ENCODE measurements at regions not wholly inside any gene's neighbourhood (a gene's known extent, or its start where the extent isn't known, plus 50 kb on each side); places are given as distances from the start of the nearest gene placed in this dataset.

DNA sequence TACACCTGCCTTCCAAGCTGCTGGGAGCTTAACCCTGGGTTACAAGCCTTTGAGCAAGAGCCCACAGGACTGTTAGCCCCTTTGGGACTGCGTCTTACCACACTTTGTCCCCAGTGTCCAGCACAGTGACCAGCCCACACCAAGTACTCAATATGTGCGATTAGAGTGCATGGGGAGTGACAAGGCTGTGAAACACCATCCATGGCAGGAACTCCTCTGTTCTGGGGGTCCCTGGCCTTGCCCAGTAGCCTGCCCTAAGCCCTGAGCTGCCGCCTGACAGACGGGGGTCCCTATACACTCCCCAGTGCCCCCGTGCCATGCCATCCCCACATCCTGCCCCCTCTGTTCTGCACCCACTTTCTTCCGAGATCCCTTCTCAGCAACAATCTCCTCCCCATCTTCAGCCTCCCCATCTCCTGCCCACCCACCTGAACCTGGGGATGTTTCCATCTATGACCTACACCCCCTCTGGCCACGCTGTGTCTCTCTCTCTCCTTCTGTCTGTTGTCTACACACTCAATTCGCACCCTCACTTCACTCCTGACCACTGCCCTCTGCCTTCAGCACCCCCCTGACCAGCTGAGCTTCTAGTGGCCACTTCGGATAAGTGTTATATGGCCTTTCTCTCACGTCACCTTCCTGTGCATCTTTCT lies 112.9 kb upstream of the SMURF2 start:
- H3K4me1 ChIP-seq (replicated peaks), result peaks cover 13% of the 10 kb centered on the region
- TF ChIP-seq POLR2AphosphoS5 (IDR thresholded peaks at IDR 0.05) (no peak), POLR2A (IDR thresholded peaks at IDR 0.05) (no peak)
- TF ChIP-seq, protein P1, sequence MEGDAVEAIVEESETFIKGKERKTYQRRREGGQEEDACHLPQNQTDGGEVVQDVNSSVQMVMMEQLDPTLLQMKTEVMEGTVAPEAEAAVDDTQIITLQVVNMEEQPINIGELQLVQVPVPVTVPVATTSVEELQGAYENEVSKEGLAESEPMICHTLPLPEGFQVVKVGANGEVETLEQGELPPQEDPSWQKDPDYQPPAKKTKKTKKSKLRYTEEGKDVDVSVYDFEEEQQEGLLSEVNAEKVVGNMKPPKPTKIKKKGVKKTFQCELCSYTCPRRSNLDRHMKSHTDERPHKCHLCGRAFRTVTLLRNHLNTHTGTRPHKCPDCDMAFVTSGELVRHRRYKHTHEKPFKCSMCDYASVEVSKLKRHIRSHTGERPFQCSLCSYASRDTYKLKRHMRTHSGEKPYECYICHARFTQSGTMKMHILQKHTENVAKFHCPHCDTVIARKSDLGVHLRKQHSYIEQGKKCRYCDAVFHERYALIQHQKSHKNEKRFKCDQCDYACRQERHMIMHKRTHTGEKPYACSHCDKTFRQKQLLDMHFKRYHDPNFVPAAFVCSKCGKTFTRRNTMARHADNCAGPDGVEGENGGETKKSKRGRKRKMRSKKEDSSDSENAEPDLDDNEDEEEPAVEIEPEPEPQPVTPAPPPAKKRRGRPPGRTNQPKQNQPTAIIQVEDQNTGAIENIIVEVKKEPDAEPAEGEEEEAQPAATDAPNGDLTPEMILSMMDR (IDR thresholded peaks at IDR 0.05), result no peak
- H3K9me3 ChIP-seq, result no peaks in the 10 kb centered on the region
- 92% methylated on average over 10 of the region's 10 CpGs for WGBS
- no peaks in the 10 kb centered on the region for H3K27me3 ChIP-seq (replicated peaks; ENCODE audit: insufficient read depth)
- no peaks in the 10 kb centered on the region for H3K36me3 ChIP-seq
- H3K4me3 ChIP-seq, result no peak overlapping the region
- DNase-seq (ENCODE audit: low spot score), result no peak
- intact Hi-C loops (cut with DNase I), result no loop called here
- H3K27ac ChIP-seq, result peak overlapping the region in 1 of 2 donors; percentile 71

DNA sequence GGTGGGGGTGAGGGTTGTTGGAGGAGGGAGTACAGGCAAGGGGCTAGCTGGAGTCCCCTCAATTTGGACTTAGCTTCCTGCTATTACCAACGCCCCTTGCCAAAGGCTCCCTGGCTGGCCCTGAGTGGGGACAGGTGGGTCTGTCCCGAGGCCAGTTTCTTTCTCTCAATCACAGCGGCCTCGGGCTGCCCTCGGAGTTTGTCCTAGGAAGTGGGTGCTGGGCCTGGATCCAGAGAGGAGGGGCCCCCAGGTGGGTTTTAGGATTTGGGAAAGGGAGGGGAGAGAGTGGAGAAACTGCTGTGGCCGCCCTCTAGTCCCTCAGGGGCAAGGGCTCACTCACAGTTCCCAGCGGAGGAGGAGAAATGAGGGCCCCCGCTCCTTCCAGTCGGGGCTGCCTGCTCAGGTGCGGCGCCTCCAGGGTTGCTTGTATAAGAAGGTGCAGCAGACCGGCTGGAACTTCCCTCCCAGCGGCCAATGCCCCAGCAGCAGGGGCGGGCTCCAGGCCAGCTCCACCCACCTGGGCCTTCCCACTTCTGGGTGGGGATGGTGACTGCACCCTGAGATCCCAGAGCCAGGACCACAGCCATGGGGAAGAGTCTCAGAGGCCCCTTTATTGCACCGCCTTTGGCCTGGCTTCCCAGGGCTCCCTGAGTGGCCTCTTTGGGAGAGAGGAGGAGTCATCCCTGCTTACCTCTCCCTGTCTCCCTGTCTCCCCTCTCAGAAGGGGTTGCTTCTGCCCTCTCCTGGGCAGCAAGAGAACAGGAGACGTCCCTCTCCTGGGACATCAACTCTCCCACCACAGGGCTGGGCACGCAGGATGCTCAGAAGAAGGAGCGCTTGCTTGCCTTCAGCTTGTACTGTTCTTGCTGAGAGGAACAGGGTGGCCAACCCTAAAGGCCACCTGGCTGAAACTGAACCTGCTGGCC lies 112.0 kb upstream of the SMURF2 start:
- Histone ChIP-seq H3K27me3 (replicated peaks; ENCODE audit: insufficient read depth) (no peaks in the 10 kb centered on the region), H3K9me3 (no peaks in the 10 kb centered on the region), H3K36me3 (no peaks in the 10 kb centered on the region), H3K4me1 (replicated peaks) (peaks cover 6% of the 10 kb centered on the region), H3K4me3 (peak overlapping the region; percentile 3 to 26), H3K27ac (peak overlapping the region in 1 of 2 donors; percentile 71)
- TF ChIP-seq, protein P1 (IDR thresholded peaks at IDR 0.05), result peak in 2 of 4 experiments; percentile 3 to 16
- TF ChIP-seq POLR2A (IDR thresholded peaks at IDR 0.05), result no peak
- peak; percentile 38 for TF ChIP-seq POLR2AphosphoS5 (IDR thresholded peaks at IDR 0.05)
- intact Hi-C loops (cut with DNase I), result no loop called here
- peak; percentile 70 for DNase-seq (ENCODE audit: low spot score)
- WGBS, result 68% methylated on average over 14 of the region's 18 CpGs

DNA sequence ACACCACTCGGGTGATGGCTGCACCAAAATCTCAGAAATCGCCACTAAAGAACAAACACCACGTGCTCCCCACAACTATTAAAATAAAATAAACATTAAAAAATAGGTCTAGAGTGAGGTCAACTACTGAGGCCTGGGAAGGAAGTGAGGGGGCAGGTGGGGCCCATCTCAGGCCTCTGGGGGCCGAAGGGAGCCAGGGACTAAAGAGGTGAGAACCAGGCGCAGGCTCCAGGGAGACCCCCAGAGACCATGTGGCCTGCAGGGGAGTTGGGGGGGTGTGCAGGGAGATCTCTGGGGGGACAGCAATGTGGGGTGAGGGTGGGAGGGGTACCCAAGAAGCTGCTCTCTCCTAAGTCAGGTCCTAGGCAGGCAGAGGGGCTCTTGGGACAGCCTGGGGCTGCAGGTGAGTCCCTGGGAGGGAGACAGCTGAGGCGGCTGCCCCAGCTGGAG lies 111.3 kb upstream of the SMURF2 start:
- Histone ChIP-seq H3K27me3 (replicated peaks; ENCODE audit: insufficient read depth) (no peaks in the 10 kb centered on the region), H3K4me1 (replicated peaks) (no peaks in the 10 kb centered on the region), H3K9me3 (no peaks in the 10 kb centered on the region), H3K36me3 (no peaks in the 10 kb centered on the region), H3K4me3 (peak overlapping the region in 1 of 2 donors; percentile 26), H3K27ac (peak overlapping the region in 1 of 2 donors; percentile 71)
- intact Hi-C loops (cut with DNase I), result no loop called here
- 75% methylated on average over 6 of the region's 6 CpGs for WGBS
- TF ChIP-seq, protein P1 (IDR thresholded peaks at IDR 0.05), result no peak
- no peak for TF ChIP-seq POLR2AphosphoS5 (IDR thresholded peaks at IDR 0.05)
- TF ChIP-seq POLR2A (IDR thresholded peaks at IDR 0.05), result no peak
- DNase-seq (ENCODE audit: low spot score), result no peak

DNA sequence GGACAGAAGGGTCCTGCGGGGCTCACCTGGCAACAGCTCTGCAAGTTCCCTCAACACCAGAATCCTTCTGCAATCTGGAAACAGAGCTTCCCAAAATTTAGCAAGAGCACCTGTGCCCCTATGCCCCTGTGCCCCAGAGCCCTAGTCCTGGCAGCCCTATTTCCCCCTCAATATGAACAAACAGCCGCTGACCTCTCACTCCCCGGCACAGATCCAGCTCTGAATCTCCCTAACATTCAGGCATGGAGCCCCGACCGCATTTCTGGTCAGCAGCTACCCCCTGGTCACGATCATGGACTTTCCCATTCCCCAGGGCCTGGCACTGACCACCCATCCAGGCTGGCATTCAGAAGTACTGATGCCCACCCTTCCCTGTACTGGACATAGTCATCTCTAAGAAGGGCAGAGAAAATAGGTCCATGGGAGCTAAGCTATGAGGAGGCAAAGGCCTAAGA lies 110.8 kb upstream of the SMURF2 start:
- DNase-seq (ENCODE audit: low spot score), result no peak
- H3K4me3 ChIP-seq, result peak overlapping the region in 1 of 2 donors; percentile 26
- H3K9me3 ChIP-seq, result no peaks in the 10 kb centered on the region
- H3K36me3 ChIP-seq, result no peaks in the 10 kb centered on the region
- TF ChIP-seq, protein P1 (IDR thresholded peaks at IDR 0.05), result no peak
- TF ChIP-seq POLR2AphosphoS5 (IDR thresholded peaks at IDR 0.05), result no peak
- no peak for TF ChIP-seq POLR2A (IDR thresholded peaks at IDR 0.05)
- 97% methylated on average over 6 of the region's 6 CpGs for WGBS
- H3K4me1 ChIP-seq (replicated peaks), result no peaks in the 10 kb centered on the region
- peak overlapping the region in 1 of 2 donors; percentile 71 for H3K27ac ChIP-seq
- intact Hi-C loops (cut with DNase I), result no loop called here
- H3K27me3 ChIP-seq (replicated peaks; ENCODE audit: insufficient read depth), result no peaks in the 10 kb centered on the region
